Left ventricle myocardium superior (tissue), 1 donor: ENCODE measurements at regions not wholly inside any gene's neighbourhood (a gene's known extent, or its start where the extent isn't known, plus 50 kb on each side); places are given as distances from the start of the nearest gene placed in this dataset.
A peak's percentile ranks its signal among the peaks of the same experiment; 100 is the strongest.

ENCODE experiments used
- ATAC-seq: fragments of 200-7000 bp; cut with Tn5 transposase; one replicate; pipeline ENCODE4 v1.9.1; 2020; ENCODE audit warnings: mild to moderate bottlenecking, moderate library complexity
- DNase-seq: peaks from one replicate; pipeline ENCODE4 v3.0.0-alpha.2; 2020
- intact Hi-C: fragments of 100-400 bp; cut with micrococcal nuclease; formaldehyde crosslinking; loops from one replicate; pipeline ENCODE4 v1.11.0; 2022
- donor health status: DM: no; HTN: yes; CAD: no; lungs with severe emphysema.

DNA sequence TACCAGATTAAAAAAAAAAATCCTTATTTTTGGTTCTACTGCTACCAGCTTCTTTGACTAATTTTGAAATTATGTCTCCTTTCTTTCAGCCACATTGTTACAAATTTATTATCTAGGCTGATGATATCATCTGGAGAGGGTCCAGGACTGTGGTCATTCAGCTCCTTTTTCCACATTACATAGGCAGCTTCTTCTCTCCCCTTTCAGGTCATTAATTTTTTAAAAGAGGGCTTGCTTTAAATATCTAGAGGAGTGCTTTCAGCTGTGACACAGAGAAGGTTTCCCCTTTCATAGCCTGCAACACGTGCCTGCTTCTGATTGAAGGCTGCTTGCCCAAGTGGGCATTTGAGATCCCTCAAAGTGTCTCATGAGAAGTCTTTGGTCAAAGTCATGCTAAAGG lies 155.7 kb upstream of the PAPPA start:
- no peak for ATAC-seq
- DNase-seq: no peak
- intact Hi-C loops: no loop called here

DNA sequence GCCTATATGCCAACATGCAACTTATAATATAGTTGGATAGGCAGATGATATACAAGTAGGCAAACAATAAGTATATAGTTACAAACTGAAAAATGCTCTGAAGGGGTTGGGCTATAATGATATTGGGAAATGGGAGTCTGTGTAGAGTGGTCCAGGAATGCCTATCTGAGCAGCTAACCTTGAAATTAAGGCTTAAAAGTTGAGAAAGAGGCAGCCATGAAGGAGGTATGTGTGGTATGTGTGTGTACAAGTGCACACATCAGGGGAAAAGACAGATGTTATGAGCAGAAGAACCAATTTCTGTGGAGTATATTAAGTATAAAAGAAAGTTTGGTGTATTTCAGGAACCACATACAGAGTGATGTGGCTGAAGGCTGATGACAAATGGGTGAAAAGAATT lies 154.9 kb upstream of the PAPPA start:
- DNase-seq (no peak), ATAC-seq (no peak)
- intact Hi-C loops: no loop called here

GRCh38 chr9:115999498-115999897 lies 154.1 kb upstream of the PAPPA start:
- intact Hi-C loops: no loop called here
- ATAC-seq (no peak), DNase-seq (no peak)

GRCh38 chr9:116000748-116001329 lies 152.8 kb upstream of the PAPPA start:
- intact Hi-C loops: loop anchor here (10.0 kb wide), 1 partner anchor 116 kb away; no protein-coding TSS in a partner anchor
- DNase-seq (no peak), ATAC-seq (peak; percentile 55)

- DNase-seq (no peak), ATAC-seq (no peak)
- intact Hi-C loops: loop anchor here (10.0 kb wide), 1 partner anchor 117 kb away; no protein-coding TSS in a partner anchor
These were observed 151.4 kb upstream of the PAPPA start for GRCh38 chr9:116002181-116002580.

- peak; percentile 50 for ATAC-seq
- intact Hi-C loops: loop anchor here (10.0 kb wide), 1 partner anchor 118 kb away; no protein-coding TSS in a partner anchor
- no peak for DNase-seq
These were observed 151.0 kb upstream of the PAPPA start for GRCh38 chr9:116002624-116003023.

DNA sequence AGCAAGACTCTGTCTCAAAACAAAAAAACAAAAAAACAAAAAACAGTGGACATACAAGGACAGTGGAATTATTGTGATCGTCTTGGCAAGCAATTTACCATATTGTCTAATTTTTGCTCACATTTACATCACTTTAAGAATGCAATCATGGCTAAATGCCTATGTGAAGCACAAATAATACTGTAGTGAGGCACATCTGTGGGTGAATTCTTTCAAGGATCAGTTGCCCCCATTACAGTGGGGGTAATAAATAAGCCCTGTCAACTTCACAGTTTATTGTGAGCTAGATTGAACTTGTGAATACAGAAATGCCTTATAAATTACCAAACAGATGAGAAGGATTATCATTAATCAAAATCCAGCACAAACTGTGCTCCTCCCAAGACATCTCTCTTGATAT lies 150.2 kb upstream of the PAPPA start:
- intact Hi-C loops: loop anchor here (10.0 kb wide), 1 partner anchor 119 kb away; no protein-coding TSS in a partner anchor

GRCh38 chr9:116005205-116005604 lies 148.4 kb upstream of the PAPPA start:
- intact Hi-C loops: loop anchor here (10.0 kb wide), 1 partner anchor 120 kb away; no protein-coding TSS in a partner anchor
- DNase-seq (no peak), ATAC-seq (no peak)

More for the DNA sequence above, 150.2 kb upstream of the PAPPA start:
- no peak for DNase-seq
- ATAC-seq: no peak

- intact Hi-C loops: loop anchor here (10.0 kb wide), 1 partner anchor 123 kb away; no protein-coding TSS in a partner anchor
- DNase-seq (no peak), ATAC-seq (no peak)
These were observed 145.8 kb upstream of the PAPPA start for GRCh38 chr9:116007824-116008223.

GRCh38 chr9:116008278-116008677 lies 145.3 kb upstream of the PAPPA start:
- intact Hi-C loops: loop anchor here (10.0 kb wide), 1 partner anchor 123 kb away; no protein-coding TSS in a partner anchor
- DNase-seq: no peak

GRCh38 chr9:116009420-116009819 lies 144.2 kb upstream of the PAPPA start:
- intact Hi-C loops: loop anchor here (10.0 kb wide), 1 partner anchor 125 kb away; no protein-coding TSS in a partner anchor
- DNase-seq: no peak

More at GRCh38 chr9:116008278-116008677, 145.3 kb upstream of the PAPPA start:
- no peak for ATAC-seq

DNA sequence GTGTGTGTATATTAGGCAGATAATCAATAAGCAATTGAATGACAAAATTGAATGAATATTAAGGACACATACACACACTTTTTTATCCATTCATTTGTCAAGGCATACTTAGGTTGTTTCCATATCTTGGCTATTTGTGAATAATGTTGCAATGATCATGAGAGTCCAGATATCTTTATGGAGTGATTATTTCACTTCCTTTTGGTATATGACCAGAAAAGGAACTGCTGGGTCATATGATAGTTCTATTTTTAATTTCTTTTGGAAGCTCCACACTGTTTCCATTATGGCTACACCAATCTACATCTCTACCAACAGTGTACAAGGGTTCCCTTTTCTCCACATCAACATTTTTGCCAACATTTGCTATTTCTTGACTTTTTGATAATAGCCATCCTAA lies 137.7 kb upstream of the PAPPA start:
- ATAC-seq: no peak
- intact Hi-C loops: no loop called here
- DNase-seq: no peak

More at GRCh38 chr9:116009420-116009819, 144.2 kb upstream of the PAPPA start:
- no peak for ATAC-seq

GRCh38 chr9:116020146-116020545 lies 133.4 kb upstream of the PAPPA start:
- no peak for ATAC-seq
- intact Hi-C loops: no loop called here
- no peak for DNase-seq

GRCh38 chr9:116020801-116021200 lies 132.8 kb upstream of the PAPPA start:
- intact Hi-C loops: no loop called here

DNA sequence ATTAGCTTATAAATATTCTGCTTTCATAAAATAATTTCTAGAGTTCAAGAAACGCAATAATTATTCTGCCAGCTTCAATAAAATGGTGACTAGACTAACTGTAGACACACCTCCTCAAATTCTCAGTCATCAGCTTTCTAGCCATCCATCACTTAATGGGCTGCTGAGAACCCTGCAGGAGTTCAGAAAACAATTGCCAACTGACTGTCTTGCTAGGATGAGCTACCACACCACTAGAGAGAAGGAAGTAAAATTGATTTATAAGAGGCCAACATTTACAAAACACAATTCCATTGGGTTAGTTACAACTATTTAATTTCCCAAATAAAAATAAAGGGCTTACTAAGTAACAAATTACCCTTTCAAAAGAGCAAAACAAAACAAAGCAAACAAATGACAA lies 126.5 kb upstream of the PAPPA start:
- intact Hi-C loops: no loop called here
- no peak for ATAC-seq
- no peak for DNase-seq

More at GRCh38 chr9:116020801-116021200, 132.8 kb upstream of the PAPPA start:
- DNase-seq: no peak
- no peak for ATAC-seq

- no peak for ATAC-seq
- intact Hi-C loops: no loop called here
- DNase-seq: no peak
These were observed 126.1 kb upstream of the PAPPA start for GRCh38 chr9:116027511-116027910.

- DNase-seq: no peak
- intact Hi-C loops: no loop called here
- no peak for ATAC-seq
These were observed 125.6 kb upstream of the PAPPA start for GRCh38 chr9:116027951-116028350.

GRCh38 chr9:116030517-116030916 lies 123.1 kb upstream of the PAPPA start:
- ATAC-seq (no peak), DNase-seq (no peak)
- intact Hi-C loops: no loop called here

GRCh38 chr9:116032683-116033440 lies 120.7 kb upstream of the PAPPA start:
- DNase-seq (no peak), ATAC-seq (no peak)
- intact Hi-C loops: no loop called here

DNA sequence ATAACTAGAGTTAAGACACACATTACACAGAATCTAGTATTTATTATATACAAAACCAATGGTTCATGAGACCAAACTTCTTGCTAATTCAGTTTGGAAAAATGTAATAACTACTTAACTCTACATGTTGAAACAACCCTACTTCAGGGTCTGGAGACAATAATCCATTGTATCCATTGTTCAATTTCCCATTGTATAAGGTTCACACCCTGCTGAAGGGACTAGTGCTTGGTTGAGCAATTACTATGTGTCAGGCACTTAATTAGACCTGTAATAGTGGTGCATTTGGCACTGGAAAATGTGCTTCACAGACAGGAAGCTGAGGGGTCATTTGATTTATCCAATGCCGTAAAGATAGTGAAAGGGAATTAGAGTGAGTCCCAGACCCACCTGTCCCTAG lies 114.3 kb upstream of the PAPPA start:
- DNase-seq (no peak), ATAC-seq (no peak)
- intact Hi-C loops: no loop called here
